OCI-LY7 (cell line): ENCODE measurements at regions not wholly inside any gene's neighbourhood (a gene's known extent, or its start where the extent isn't known, plus 50 kb on each side); places are given as distances from the start of the nearest gene placed in this dataset.

ENCODE experiments used
- BruUV-seq: library from RNA; stranded (reverse); fragments of 400-500 nt; replicated peaks from 2 replicates; lab custom pipeline; 2021; lab: Mats Ljungman, UMichigan
- CTCF ChIA-PET: fragments of 300-600 bp; sonication (Branson Sonifier 250); formaldehyde crosslinking; loops from one replicate; lab custom pipeline; 2022; ENCODE audit warnings: antibody characterized with exemption; ENCODE audit not compliant: unreplicated experiment; lab: Charles Lee
- POLR2A ChIA-PET: fragments of 300-600 bp; sonication (Branson Sonifier 250); formaldehyde crosslinking; loops from one replicate; lab custom pipeline; 2022; ENCODE audit warnings: antibody characterized with exemption; lab: Charles Lee
- DNase-seq: peaks from one replicate; pipeline ENCODE4 v3.0.0-alpha.2; 2015; ENCODE audit warnings: low spot score
- H2AFZ ChIP-seq: fragments of 200-600 bp; sonication (generic), shearing (Covaris generic); 2 replicates; pipeline ENCODE4 v1.6.1; 2014; ENCODE audit warnings: mild to moderate bottlenecking, antibody characterized with exemption, low read length, moderate library complexity
- H3K27ac ChIP-seq: fragments of 200-600 bp; sonication (generic); 2 replicates; pipeline ENCODE4 v1.5.1; 2014; ENCODE audit warnings: mixed run types, low read depth, mild to moderate bottlenecking, moderate library complexity, low read length, inconsistent platforms; ENCODE audit not compliant: poor library complexity, severe bottlenecking
- H3K36me3 ChIP-seq: fragments of 200-600 bp; sonication (generic); 2 replicates; pipeline ENCODE4 v1.6.1; 2014; ENCODE audit warnings: mild to moderate bottlenecking, antibody characterized with exemption, low read length, moderate library complexity, mixed read lengths; ENCODE audit not compliant: insufficient read depth
- H3K4me1 ChIP-seq: fragments of 200-600 bp; sonication (generic); 2 replicates; pipeline ENCODE4 v1.5.1; 2014; ENCODE audit warnings: mild to moderate bottlenecking, low read length; ENCODE audit not compliant: insufficient read depth, poor library complexity, severe bottlenecking
- H3K4me2 ChIP-seq: fragments of 200-600 bp; sonication (generic); 2 replicates; pipeline ENCODE4 v1.6.1; 2014; ENCODE audit warnings: mild to moderate bottlenecking, low read length
- H3K4me3 ChIP-seq: fragments of 200-600 bp; sonication (generic); 2 replicates; pipeline ENCODE4 v1.5.1; 2014; ENCODE audit warnings: mild to moderate bottlenecking, low read depth, low read length; ENCODE audit not compliant: poor library complexity, severe bottlenecking
- H3K79me2 ChIP-seq: fragments of 200-600 bp; sonication (generic); 2 replicates; pipeline ENCODE4 v1.6.1; 2016; ENCODE audit warnings: low read depth, mild to moderate bottlenecking, low read length, moderate library complexity, mixed read lengths; ENCODE audit not compliant: insufficient read depth
- H3K9me2 ChIP-seq: fragments of 200-600 bp; sonication (generic); 2 replicates; pipeline ENCODE4 v1.6.1; 2016; ENCODE audit warnings: mild to moderate bottlenecking, low read length, mixed read lengths; ENCODE audit not compliant: insufficient read depth
- H3K9me3 ChIP-seq: fragments of 200-600 bp; sonication (generic); 2 replicates; pipeline ENCODE4 v1.6.1; 2014; ENCODE audit warnings: mild to moderate bottlenecking, mixed run types, low read length, mixed read lengths
- H4K20me1 ChIP-seq: fragments of 200-600 bp; sonication (generic); 2 replicates; pipeline ENCODE4 v1.6.1; 2014; ENCODE audit warnings: mild to moderate bottlenecking, antibody characterized with exemption, low read length, moderate library complexity, mixed read lengths; ENCODE audit not compliant: insufficient read depth
- EZH2phosphoT487 ChIP-seq: fragments of 200-600 bp; sonication (generic); IDR thresholded peaks from 2 replicates; pipeline ENCODE4 v1.6.1; 2018; ENCODE audit warnings: low read depth, borderline replicate concordance, mild to moderate bottlenecking, mixed run types, antibody characterized with exemption, low read length, moderate library complexity, mixed read lengths
- intact Hi-C: fragments of 100-400 bp; cut with micrococcal nuclease; formaldehyde crosslinking; loops from one replicate; pipeline ENCODE4 v1.10.0; 2022; ENCODE audit not compliant: unreplicated experiment
- TF ChIP-seq, protein P1 (sequence below): fragments of 200-600 bp; sonication (generic); conservative IDR thresholded peaks from 2 replicates; pipeline ENCODE4 v1.5.1; 2014; ENCODE audit warnings: mild to moderate bottlenecking, antibody characterized with exemption, low read length, moderate library complexity, mixed read lengths

DNA sequence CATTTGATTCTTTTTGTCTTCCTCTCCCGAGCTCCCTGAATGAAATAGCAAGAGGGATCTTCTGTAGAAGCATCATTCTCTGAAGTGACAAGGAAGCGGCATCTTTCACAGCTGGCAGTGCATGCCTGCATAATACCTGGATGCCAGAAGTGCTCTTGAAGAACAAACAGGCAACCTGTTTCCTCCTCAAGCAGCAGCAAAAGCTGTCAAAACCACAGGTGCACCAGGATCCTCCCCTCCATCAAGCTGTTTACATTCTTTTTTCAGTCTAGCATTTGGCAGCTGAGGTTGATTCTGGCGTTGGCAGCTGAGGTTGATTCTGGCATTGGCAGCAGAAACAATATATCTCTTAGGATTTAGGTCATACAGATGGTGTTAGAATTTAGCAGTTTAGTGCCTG, 979.0 kb downstream of the TUSC7 start:
- intact Hi-C loops, result no loop called here
- Histone ChIP-seq H3K4me3 (no peak overlapping the region), H3K4me1 (no peaks in the 10 kb centered on the region), H3K36me3 (no peaks in the 10 kb centered on the region), H3K9me3 (no peaks in the 10 kb centered on the region), H3K4me2 (no peak overlapping the region), H3K79me2 (no peaks in the 10 kb centered on the region), H2AFZ (no peak overlapping the region), H3K27ac (no peak overlapping the region), H3K9me2 (no peaks in the 10 kb centered on the region), H4K20me1 (no peaks in the 10 kb centered on the region)
- POLR2A ChIA-PET, result no interaction called here
- CTCF ChIA-PET, result no interaction called here
- no peak for DNase-seq
- TF ChIP-seq, protein P1, sequence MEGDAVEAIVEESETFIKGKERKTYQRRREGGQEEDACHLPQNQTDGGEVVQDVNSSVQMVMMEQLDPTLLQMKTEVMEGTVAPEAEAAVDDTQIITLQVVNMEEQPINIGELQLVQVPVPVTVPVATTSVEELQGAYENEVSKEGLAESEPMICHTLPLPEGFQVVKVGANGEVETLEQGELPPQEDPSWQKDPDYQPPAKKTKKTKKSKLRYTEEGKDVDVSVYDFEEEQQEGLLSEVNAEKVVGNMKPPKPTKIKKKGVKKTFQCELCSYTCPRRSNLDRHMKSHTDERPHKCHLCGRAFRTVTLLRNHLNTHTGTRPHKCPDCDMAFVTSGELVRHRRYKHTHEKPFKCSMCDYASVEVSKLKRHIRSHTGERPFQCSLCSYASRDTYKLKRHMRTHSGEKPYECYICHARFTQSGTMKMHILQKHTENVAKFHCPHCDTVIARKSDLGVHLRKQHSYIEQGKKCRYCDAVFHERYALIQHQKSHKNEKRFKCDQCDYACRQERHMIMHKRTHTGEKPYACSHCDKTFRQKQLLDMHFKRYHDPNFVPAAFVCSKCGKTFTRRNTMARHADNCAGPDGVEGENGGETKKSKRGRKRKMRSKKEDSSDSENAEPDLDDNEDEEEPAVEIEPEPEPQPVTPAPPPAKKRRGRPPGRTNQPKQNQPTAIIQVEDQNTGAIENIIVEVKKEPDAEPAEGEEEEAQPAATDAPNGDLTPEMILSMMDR, result no peak
- no peak for TF ChIP-seq EZH2phosphoT487
- no TSS peak for BruUV-seq

DNA sequence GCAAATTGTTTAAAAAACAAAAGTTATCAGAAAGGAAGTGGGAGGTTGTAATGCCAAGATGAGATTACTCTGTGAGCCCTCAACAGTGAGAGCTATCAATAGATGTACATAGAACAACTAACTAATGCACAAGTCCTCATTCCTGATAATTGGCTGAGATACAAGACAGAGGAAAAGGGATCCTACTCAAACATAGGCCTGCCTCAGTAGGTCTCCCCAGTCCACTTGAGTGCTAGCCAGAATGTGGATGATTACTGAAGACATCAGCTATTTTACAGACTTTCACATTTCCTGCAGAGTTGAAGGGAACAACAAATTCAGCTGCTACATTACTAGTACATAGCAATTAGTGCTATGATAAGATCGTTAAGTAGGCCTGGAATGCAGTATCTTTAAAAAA, 981.9 kb downstream of the TUSC7 start:
- Histone ChIP-seq H3K36me3 (no peaks in the 10 kb centered on the region), H3K79me2 (no peaks in the 10 kb centered on the region), H3K4me3 (no peak overlapping the region), H3K4me2 (no peak overlapping the region), H3K4me1 (no peaks in the 10 kb centered on the region), H2AFZ (no peak overlapping the region), H3K9me3 (no peaks in the 10 kb centered on the region), H3K27ac (no peak overlapping the region), H4K20me1 (no peaks in the 10 kb centered on the region), H3K9me2 (no peaks in the 10 kb centered on the region)
- no peak for DNase-seq
- TF ChIP-seq, protein P1, result no peak
- no peak for TF ChIP-seq EZH2phosphoT487
- BruUV-seq, result no TSS peak
- ChIA-PET CTCF (no interaction called here), POLR2A (interaction anchor here (0.5 to 0.6 kb wide), 2 partner anchors 267 to 414 kb away, joined by 3 read pairs; no protein-coding TSS in a partner anchor)
- intact Hi-C loops, result no loop called here

DNA sequence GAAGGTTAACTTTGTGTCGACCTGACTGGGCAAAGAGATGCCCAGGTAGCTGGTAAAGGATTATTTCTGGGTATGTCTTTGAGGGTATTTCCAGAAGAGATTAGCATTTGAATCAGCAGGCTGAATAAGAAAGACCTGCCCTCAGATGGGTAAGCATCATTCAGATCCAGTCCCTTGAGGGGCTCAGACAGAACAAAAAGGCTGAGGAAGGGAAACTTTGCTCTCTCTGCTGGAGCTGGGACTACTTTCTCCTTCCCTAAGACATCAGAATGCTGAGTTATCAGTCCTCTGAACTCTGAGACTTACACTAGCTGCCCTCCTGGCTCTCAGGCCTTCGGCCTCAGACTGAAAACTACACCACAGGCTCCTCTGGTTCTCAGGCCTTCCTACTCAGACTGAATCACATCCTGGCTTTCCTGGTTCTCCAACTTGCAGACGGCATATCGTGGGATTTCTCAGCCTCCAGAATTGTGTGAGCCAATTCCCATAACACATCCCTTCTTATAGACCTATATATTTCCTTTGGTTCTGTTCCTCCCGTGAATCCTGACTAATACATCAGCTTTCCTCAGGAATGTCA, 982.9 kb downstream of the TUSC7 start:
- intact Hi-C loops, result no loop called here
- ChIA-PET CTCF (no interaction called here), POLR2A (interaction anchor here (0.6 kb wide), 1 partner anchor 115 kb away, joined by 3 read pairs; no protein-coding TSS in a partner anchor)
- Histone ChIP-seq H3K4me1 (no peaks in the 10 kb centered on the region), H3K27ac (no peak overlapping the region), H3K4me2 (no peak overlapping the region), H3K36me3 (no peaks in the 10 kb centered on the region), H2AFZ (no peak overlapping the region), H3K9me3 (no peaks in the 10 kb centered on the region), H4K20me1 (no peaks in the 10 kb centered on the region), H3K4me3 (no peak overlapping the region), H3K9me2 (no peaks in the 10 kb centered on the region), H3K79me2 (no peaks in the 10 kb centered on the region)
- BruUV-seq, result no TSS peak
- DNase-seq, result no peak
- TF ChIP-seq, protein P1, result no peak
- TF ChIP-seq EZH2phosphoT487, result no peak
